HG03097 (cell line): ENCODE measurements at regions not wholly inside any gene's neighbourhood (a gene's known extent, or its start where the extent isn't known, plus 50 kb on each side); places are given as distances from the start of the nearest gene placed in this dataset.

Experiments used
- ATAC-seq: cut with Tn5 transposase; IDR thresholded peaks from one replicate; pipeline ENCODE4 v1.9.1; 2021; ENCODE audit not compliant: unreplicated experiment, low FRiP score

DNA sequence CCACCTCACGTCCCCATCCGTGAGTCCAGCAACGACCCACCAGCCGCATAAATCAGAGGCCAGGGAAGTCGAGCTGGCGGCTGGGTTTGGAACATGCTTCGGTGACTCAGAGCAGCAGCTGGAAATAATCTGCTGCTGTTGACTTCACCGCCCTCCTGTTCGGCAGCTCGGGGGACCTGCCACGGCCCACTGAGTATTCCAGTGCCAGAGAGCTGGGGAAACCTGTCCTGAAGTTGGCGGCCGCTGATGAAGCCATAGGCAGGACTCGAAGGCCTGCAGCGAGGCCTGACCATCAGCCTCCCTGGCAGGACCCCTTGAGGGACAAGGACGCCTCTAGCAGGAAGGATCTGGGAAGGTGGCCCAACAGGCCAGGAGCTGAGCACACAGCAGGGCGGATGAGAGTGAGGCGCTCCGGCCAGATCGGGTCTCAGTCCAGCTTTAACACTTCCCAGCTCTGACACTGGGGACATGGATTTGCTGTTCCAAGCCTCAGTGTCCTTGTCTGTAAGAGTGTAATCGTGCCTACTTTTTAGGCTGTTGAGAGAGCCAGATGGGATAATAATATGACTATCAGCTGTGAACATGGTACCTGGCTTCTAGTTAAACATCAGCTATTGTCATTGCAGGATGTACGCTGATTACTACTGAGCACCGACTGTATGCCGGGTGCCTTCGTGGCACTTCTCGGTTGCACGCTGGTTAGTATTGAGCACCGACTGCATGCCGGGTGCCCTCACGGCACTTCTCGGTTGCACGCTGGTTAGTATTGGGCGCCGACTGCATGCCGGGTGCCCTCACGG, 50.4 kb upstream of the CIBAR2 start:
- no peak for ATAC-seq

DNA sequence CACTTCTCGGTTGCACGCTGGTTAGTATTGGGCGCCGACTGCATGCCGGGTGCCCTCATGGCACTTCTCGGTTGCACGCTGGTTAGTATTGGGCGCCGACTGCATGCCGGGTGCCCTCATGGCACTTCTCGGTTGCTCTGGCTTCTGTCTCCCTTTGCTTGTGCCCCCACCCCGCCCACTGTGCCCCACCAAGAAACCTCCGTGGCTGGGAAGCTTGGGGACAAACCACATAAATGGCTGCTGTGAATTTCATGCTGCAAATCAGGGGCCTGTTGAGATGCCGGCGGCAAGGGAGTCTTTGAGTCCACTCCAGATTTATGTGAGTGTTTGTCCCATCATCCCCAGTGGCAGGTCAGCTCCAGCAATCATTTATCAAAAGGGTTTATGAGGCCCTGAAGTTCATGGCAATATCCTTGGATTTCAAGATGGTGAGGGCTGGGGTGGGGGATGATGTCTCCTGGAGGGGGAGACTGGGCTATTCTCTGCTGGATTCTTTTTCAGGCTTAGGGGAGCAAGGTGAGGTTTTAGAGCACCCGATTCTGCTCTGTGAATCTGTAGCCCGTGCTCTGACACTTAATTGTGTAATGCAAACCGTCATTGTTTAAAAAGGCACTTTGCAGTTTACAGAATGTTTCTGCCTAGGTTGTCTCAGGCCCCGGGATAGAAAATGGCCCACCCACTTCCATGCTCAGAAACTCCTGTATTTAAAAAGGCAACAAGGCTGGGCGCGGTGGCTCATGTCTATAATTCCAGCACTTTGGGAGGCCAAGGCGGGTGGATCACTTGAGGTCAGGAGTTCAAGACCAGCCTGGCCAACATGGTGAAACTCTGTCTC, 51.2 kb upstream of the CIBAR2 start:
- ATAC-seq, result no peak

DNA sequence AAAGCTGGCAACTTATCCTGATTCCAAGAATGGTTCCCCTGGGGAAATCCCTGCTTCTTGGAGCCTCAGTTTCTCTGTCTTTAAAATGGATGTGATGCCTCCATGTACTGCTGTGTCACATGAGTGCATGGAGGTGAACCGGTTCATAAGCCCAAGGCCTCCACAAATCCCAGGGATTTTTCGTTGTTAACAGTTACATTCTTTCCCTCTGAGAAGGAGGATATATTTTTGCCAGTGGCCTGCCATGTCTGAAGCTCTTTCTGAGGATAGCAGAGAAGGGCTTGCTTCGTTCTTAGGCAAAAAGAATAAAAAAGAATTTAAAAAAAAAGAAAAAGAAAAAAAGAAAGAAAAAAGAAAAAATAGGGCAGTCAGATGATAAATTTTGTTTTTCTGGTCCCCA, 52.2 kb upstream of the CIBAR2 start:
- no peak for ATAC-seq

DNA sequence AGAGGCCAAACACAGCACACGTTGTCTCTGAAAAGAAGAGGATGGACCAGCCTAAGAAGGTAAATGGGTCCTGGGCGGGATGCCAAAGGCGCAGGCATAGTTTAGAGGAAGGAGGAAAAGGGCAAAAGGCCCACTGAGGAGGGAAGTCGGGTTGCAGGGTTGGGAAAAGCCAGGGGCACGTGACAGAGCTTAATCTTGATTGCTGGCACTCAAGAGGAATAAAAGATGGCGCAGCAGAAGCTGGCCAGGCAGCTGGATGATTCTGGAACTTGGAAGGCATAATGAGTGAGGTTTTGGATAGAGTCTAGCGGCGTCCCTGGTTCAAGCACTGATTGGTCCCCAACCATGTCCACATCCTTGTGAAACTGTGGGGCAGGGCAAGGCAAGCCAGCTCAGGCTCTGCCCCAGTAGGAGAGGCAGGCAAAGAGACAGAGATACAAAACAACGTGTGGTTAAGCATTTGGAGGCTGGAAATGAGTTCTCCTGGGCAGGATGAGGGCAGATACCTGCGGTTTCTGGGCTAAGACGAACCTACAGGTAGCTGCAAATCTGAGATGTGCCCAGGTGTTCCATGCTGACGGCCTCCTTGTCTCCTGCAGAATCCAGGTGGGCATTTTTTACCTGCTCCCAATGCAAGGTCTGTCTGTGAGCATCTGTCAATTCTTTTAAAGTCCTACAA, 52.7 kb upstream of the CIBAR2 start:
- no peak for ATAC-seq

DNA sequence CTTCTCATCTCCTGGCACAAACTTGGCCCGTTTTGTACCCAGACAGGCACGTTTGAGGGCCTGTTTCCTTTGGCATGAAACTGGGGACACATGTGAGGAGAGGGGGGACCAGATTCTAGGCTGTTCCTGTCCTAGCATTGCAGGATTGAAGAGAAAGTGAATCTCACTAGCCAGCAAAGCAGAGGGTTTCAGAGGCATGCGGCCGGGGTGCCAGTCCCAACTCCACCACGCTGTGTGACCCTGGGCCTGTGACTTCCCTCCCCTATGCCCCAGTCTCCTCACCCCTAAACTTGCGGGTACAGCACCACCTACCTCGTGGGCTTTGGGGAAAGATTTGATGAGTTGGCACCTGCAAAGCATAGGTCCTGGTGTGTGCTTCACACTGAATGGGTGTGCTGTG, 53.5 kb upstream of the CIBAR2 start:
- ATAC-seq, result no peak

DNA sequence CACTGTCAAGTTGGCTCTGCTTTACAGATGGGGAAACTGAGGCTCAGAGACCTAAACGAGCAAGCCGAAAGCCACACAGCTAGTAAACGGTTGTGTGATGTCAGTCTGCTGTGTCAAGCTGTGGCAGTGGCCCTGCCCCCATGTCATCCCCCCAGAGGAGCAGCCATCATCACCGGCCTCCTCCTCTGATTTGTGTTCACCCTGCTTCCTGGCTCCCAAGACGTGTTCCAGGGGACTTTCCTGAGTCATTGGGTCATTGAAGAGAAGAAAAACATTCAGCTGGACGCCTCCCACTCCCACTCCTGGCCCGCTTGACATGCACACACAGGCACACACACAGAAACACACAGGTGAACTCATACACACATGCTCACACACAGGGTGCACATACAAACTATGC, 54.0 kb upstream of the CIBAR2 start:
- ATAC-seq, result no peak

DNA sequence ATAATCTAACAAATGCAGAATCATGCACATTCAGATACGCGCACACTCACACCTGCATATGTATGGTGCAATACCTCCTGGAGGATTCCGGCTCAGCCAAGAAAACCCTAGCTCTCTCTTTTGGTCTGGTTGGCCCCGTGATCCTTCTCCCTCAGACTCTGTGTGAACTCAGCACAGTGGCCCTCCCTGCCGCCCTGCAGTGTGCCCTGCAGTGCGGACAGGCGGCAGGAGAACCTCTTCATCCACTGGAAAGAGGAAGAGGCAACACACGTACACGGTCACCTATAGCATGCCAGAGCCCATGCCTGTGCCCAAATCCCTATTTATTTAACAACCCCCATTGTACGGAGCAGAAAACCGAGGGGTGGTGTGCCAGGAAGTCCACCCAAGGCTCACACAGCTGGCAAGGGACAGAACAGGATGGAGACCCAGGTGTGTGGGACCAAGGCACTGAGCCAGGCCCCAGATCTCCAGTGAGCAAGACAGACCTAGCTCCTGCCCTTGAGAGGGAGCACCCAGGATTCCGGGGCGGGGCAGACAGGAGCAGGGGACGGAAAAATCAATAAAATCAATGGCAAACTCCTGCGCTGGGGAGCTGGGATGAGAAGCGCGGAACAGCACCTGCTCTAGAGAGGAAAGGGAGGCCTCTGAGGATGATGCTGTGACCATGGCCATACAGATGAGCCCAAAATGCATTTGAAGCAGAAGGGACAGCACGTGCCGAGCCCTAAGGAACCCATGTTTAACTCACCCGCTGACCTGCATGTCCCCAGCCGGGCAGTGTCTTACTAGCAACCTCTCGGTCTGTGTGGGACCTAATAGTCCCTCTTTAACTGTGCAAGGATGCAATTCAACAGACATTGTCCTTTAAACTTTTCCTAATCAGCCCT, 54.7 kb upstream of the CIBAR2 start:
- no peak for ATAC-seq

DNA sequence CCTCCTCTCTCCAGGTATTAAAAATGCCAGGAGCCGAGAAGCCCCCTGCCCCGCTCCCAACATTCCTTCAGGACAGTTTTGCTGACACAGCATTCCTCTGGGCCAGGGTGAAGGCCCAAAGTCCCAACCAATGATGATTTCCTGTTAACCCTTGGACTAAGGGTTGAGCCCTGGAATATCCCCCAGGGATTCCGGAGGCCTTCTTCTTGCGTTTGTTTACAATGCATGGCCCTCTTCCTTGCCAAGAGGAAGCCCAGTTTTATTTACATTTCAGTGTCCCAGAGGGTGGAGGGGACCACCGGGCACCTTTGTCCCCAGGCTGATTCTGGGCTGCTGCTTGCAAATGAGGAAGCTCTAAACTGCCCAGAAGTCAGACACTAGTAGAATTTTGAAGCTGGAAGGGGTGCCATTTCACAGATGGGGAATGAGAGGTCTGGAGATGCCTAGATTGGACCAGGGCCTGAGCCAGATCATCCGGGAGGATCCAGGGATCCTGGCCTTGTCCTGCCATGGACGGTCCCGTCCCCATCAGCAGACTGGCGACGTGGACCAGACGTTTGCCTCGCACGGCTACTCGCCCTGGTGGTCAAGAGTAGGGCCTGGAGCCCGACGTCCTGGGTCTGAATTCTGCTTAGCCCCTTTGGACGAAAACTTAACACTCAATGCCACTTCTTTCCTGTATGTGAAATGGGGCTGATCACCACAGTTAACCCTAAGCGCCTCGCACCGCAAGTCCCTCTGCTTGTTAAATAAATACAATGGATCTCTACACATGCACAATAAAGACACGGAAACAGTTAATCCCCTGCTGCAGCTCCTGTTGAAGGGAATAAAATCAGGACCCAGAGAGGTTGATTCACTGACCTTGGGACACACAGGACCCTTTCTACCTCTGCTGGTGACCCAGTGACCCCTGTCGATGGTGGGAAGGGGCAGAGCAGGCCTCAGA, 55.6 kb upstream of the CIBAR2 start:
- no peak for ATAC-seq

DNA sequence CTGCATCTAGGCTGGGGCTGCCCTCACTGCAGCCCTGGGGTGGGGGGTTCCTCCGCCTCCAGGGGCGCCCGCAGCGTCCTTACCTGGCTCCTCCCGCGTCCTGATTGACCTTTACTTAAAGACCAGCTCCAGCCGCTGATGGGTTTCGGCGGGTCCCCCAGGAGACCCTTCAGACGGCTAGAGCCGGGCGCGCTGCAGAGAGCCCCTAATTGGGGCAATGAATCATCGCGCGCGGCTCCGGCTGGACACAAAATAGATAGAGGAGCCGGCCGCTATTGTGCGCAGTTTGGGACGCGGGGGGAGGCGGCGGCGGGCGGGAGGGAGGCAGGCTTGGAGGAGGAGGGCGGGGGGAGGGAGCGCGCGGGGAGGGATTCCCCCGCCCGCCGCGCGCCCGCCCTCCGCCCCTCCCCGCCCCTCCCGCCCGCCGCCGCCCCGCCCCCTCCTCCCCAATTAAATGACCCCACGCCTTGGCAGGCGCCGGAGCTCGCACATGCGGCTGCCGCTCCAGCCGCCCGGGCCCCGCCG, 56.5 kb upstream of the CIBAR2 start:
- ATAC-seq, result no peak

DNA sequence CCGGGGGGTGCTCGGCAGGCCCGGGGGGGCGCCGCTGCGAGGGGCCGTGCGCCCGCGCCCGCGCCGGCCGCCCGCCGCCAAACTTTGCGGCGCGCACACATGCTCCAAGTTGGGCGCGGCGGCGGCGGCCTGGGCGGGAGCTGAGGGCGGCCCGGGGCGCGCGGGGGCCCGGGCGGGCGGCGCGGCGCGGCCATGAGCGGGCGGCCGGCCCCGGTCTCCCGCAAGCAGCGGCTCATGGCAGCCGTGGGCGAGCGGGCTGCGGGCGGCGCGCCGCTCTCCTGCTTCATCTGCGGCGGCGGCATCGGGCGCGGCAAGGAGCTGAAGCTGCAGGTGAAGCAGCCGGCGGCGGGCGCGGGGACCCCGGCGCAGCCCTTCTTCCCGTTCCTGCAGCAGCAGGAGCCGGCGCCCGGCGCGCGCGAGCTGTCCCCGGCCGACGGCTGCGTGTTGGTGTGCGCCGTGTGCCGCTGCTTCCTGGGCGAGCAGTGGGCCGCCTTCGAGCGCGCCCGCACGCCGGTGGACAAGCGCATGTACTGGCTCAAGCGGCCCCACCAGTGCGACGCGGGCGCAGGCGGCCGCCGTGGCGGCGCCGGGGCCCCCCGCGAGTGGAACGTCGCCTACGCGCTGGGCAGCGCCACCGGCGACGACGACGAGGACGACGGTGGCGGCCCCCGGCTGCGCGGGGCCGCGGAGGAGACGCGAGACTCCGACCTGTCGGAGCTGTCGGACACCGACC, 57.2 kb upstream of the CIBAR2 start:
- no peak for ATAC-seq

DNA sequence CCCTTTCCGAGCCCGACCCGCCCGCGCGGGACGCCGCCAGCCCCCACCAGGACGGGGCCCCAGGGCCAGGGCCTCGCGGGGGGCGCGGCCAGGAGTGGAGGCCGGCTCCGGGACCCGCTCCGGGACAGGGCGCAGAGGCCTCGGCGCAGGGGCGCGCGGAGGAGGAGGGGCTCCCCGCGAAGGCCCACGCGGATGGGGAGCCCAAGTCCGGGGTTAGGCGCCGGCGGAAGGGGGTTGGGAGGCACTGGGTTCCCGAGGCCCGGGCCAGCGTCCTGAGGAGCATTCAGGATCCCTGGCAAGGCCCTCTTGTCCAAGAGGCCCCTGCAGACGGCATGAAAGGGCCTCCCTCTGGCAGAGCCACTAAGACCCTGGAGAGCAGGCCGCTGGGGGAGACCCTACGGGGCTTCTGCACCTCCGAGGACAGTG, 57.8 kb upstream of the CIBAR2 start:
- no peak for ATAC-seq

DNA sequence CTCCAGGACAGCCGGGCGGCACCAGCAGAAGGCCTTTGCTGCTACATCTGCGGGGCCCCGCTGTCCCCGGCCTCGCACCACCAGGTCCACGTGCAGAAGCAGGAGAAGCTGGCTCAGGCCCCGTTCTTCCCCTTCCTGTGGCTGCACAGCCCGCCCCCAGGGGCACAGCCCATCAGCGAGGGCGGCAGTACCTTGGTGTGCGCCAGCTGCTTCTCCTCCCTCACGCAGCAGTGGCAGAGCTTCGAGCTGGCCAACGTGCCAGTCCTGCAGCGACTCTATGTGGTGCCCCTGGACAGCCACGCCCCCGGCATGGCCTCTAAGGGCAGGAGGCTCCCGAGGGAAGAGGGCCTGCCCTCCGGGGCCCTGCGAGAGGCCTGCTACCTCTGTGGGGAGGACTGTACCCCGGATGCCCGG, 58.3 kb upstream of the CIBAR2 start:
- ATAC-seq, result no peak

DNA sequence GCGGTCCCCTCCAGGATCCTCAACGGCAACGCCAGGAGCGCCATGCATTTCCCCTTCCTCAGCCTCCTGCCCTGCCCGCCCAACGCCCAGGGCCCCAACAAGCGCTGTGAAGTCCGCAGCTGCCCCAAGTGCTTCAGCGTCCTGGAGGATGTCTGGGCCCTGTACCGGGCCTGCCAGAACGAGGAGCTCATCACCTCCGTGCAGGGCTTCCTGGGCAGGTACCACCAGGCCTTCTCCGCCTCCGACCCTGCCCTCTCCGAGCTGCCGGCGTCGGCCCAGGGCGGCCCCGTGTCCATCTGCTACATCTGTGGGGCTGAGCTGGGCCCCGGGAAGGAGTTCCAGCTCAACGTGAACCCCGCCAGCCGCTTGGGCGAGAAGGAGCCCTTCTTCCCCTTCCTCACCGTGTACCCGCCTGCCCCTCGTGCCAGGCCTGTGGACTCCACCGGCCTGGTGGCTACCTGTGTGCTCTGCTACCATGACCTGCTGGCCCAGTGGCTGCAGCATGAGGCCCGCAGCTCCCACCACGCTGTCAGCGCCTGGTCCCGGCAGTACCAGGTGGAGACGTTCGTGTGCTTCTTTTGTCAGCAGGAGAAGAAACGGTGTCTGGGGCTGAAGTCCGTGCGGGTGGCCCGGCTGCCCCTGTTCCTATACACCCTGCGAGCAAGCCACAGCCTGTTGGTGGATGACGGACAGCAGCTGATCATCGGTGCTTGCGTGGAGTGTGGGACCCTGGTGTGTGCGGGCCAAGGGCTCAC, 58.9 kb upstream of the CIBAR2 start:
- ATAC-seq, result no peak

DNA sequence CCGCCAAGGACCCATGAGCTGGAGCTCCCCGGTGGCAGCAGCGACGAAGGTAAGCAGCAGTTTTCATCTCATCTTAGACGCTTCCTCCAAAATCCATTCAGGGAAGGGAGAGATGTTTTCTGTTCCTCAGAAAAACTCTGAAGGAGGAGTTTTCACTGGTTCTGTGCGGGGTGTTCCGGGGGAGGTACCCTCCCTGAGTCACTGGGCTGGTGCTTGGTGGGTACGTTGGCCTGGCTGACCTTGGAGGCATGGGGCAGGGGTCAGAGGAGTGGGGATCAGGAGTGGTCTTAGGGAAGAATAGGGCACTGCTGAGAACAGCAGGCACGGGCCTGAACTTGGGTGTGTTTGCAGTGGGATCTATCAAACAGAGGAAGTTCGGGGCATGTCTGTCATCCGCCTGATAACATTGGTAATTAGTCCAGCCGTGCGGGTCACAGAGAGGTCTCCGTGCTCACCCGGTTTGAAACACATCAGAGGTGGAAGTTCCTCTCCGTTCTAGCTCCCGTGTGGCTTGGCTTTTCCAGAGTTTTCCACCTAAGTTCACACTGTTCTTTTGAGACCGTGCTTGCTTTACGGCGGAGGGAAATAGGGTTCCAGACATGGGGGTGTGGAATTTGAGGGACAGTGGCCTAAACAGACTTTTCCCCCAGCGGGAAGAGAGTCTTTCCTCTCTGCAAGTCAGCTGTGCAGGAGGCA, 59.6 kb upstream of the CIBAR2 start:
- ATAC-seq, result no peak

DNA sequence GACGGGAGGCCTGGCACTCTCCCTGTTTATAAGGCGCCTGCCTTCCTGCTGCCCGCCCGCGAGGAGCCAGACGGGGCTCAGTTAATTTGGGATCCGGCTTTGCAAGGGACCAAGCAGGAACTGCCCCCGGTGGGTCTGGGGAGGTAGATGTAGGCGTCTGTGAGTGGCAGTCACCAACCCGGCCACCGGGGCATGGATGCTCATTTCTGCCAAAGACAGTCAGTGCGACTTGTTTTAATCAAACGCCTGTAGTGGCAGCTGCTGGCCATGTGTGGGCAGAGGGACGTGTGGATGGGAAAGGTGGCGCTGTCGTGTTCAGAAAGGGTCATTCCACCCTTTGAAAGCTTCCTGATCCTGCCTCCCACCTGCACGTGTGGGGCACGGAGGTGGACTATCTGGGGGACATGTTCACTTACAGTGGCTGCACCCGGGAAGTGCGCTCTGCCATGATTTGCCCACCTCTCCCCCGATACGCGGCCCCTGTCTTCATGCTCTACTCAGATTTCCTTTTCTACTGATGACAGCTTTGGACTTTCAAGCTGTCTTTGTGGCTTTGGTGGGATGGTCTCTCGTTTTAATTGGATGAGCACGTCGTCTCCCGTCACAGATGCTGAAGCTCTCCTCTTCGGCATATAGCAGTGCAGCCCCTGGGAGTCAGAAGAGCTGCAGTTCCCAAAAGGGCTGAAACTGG, 60.3 kb upstream of the CIBAR2 start:
- ATAC-seq, result no peak

DNA sequence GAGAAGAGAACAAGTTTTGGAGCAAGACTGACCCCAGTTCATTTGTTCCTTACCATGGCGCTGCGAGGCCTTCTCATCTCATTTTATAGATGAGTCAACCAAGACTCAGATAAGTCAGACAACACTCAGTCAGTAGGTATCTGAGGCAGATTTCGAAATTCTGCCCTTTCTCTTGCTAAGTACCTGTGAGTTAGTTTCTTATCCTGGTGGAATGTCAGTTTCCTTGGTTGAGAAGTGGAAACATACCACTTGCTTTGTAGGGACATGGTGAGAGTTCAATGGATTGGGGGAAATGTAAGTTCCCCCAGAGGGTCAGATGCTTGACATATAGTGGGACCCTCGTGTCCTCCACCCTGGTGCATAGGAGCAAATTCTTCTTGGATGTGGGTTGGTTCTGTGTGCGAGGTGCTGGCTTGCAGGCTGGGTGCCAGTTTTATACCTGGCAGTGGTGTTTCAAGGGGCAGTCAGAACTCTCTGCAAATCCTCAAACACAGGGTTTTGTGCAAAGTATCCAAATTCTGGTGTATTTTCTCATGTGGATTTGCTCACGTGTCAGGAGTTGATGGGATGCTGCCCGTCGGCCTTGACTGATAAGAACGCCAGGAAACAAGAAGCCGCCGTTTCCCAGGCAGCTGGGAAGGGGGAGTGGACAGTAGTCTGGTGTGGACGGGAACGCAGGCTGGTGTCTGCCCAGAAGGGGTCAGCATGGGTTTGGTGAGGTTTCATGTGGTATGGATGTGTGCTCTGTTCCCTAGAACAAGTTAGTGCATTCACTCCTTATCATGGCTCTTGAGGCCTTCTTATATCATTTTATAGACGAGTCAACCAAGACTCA, 61.1 kb upstream of the CIBAR2 start:
- no peak for ATAC-seq
